Hepatocyte (in vitro differentiated cells): ENCODE measurements at regions not wholly inside any gene's neighbourhood (a gene's known extent, or its start where the extent isn't known, plus 50 kb on each side); places are given as distances from the start of the nearest gene placed in this dataset.

Source experiments
- EZH2 ChIP-seq: fragments of 200-600 bp; sonication (generic); IDR thresholded peaks from 2 replicates; pipeline ENCODE4 v1.6.1; 2016; ENCODE audit warnings: antibody characterized with exemption, mild to moderate bottlenecking, borderline replicate concordance
- EZH2phosphoT487 ChIP-seq: fragments of 200-600 bp; sonication (generic); IDR thresholded peaks from one replicate; pipeline ENCODE4 v1.6.1; 2018; ENCODE audit warnings: antibody characterized with exemption, mild to moderate bottlenecking, low read depth, moderate library complexity; ENCODE audit not compliant: unreplicated experiment, severe bottlenecking
- TF ChIP-seq, protein P1 (sequence below): fragments of 200-600 bp; sonication (generic); IDR thresholded peaks from 2 replicates; pipeline ENCODE4 v1.5.1; 2016; ENCODE audit warnings: antibody characterized with exemption, mild to moderate bottlenecking; ENCODE audit not compliant: poor library complexity

DNA sequence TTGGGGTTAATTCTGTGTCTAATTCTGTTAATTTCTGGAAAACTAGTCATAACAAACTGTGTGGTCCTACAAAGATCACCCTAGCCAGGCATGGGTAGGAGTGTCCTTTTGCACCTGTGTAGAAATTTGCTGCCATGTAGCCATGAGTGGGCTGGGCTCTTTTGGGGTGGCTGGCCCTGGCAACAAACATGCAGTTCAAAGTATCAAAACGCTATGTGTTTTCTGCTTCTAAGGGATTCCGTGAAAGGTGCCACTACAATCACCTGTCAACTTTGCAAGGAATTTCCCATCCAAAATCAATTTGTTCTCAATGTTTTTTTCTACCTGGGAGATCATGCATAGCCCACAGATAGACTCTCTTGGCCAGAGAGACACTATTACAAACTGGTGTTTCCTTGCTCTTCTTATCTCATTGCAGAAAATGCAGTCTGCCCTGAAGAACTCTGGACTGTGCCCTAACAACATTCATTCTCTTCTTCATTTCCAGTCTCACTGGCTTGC is 537.7 kb upstream of the ID2 start:
- TF ChIP-seq, protein P1, sequence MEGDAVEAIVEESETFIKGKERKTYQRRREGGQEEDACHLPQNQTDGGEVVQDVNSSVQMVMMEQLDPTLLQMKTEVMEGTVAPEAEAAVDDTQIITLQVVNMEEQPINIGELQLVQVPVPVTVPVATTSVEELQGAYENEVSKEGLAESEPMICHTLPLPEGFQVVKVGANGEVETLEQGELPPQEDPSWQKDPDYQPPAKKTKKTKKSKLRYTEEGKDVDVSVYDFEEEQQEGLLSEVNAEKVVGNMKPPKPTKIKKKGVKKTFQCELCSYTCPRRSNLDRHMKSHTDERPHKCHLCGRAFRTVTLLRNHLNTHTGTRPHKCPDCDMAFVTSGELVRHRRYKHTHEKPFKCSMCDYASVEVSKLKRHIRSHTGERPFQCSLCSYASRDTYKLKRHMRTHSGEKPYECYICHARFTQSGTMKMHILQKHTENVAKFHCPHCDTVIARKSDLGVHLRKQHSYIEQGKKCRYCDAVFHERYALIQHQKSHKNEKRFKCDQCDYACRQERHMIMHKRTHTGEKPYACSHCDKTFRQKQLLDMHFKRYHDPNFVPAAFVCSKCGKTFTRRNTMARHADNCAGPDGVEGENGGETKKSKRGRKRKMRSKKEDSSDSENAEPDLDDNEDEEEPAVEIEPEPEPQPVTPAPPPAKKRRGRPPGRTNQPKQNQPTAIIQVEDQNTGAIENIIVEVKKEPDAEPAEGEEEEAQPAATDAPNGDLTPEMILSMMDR: no peak
- TF ChIP-seq EZH2 (no peak), EZH2phosphoT487 (no peak)
